H1 (cell line): ENCODE measurements at regions not wholly inside any gene's neighbourhood (a gene's known extent, or its start where the extent isn't known, plus 50 kb on each side); places are given as distances from the start of the nearest gene placed in this dataset.

Experiments used
- CBX5 ChIP-seq: fragments of 300-800, 300-1000 bp; sonication (generic); IDR thresholded peaks from 2 replicates; pipeline ENCODE4 v1.7.1; 2016; ENCODE audit warnings: antibody characterized with exemption, low read length, low read depth
- TEAD4 ChIP-seq: IDR thresholded peaks from 2 replicates; pipeline ENCODE4 v1.6.1; 2012; ENCODE audit warnings: low read depth, low read length, inconsistent platforms, mixed read lengths

- TF ChIP-seq CBX5 = no peak
- no peak for TF ChIP-seq TEAD4
- TF ChIP-seq, all 59 proteins: peak for 0
These were observed 91.1 kb upstream of the SP4 start (continued) for GRCh38 chr7:21336743-21337142.
